ENCODE measurements at regions not wholly inside any gene's neighbourhood (a gene's known extent, or its start where the extent isn't known, plus 50 kb on each side); places are given as distances from the start of the nearest gene placed in this dataset.

DNA sequence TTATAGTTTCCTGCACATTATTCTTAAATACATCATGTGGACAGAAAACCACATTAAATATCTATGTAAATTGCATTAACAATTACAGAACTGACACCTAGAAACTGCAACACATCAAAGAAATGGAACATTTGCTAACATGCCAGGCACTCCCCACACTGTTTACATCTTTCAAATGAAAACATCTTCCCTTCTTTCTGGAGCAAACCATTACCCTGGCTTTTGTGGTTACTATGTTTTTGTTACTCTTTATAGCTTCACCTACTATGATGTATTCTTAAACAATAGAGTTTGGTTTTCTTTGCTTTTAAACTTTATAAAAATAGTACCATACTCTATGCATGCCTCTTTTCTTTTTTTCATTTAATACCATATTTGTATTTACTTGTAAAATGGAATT is 1894.5 kb upstream of the CELF4 start:
- TF ChIP-seq, protein P1, sequence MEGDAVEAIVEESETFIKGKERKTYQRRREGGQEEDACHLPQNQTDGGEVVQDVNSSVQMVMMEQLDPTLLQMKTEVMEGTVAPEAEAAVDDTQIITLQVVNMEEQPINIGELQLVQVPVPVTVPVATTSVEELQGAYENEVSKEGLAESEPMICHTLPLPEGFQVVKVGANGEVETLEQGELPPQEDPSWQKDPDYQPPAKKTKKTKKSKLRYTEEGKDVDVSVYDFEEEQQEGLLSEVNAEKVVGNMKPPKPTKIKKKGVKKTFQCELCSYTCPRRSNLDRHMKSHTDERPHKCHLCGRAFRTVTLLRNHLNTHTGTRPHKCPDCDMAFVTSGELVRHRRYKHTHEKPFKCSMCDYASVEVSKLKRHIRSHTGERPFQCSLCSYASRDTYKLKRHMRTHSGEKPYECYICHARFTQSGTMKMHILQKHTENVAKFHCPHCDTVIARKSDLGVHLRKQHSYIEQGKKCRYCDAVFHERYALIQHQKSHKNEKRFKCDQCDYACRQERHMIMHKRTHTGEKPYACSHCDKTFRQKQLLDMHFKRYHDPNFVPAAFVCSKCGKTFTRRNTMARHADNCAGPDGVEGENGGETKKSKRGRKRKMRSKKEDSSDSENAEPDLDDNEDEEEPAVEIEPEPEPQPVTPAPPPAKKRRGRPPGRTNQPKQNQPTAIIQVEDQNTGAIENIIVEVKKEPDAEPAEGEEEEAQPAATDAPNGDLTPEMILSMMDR (conservative IDR thresholded peaks at IDR 0.05; ENCODE audit: low read depth, low read length) = no peak
- TF ChIP-seq EZH2 (IDR thresholded peaks at IDR 0.05; ENCODE audit: low read length, unreplicated experiment) = no peak
- TF ChIP-seq EZH2phosphoT487 (IDR thresholded peaks at IDR 0.05; ENCODE audit: borderline replicate concordance, low read length) = no peak
